T-helper 17 cell (primary cell): ENCODE measurements at regions not wholly inside any gene's neighbourhood (a gene's known extent, or its start where the extent isn't known, plus 50 kb on each side); places are given as distances from the start of the nearest gene placed in this dataset.
A peak's percentile ranks its signal among the peaks of the same experiment; 100 is the strongest.

Experiments
- ATAC-seq: fragments of 150-1000 bp; cut with Tn5 transposase; 2 replicates; pipeline ENCODE4 v1.10.0; 2021; ENCODE audit warnings: mild to moderate bottlenecking, moderate library complexity
- DNase-seq, 3 donors: peaks; one replicate each; pipeline versions ENCODE4 v3.0.0 to v3.0.0-alpha.2; 2020 to 2021
- H3K9me3 ChIP-seq: one replicate; pipeline ENCODE4 v1.7.0; 2013; ENCODE audit warnings: low read length, mild to moderate bottlenecking; ENCODE audit not compliant: control insufficient read depth, poor library complexity, severe bottlenecking
- H3K27ac Mint-ChIP-seq: one replicate; pipeline ENCODE4 v1.8.0; 2022; ENCODE audit warnings: mild to moderate bottlenecking, moderate library complexity, mixed read lengths
- H3K27me3 Mint-ChIP-seq: one replicate; pipeline ENCODE4 v1.8.0; 2022; ENCODE audit warnings: mixed read lengths
- H3K36me3 Mint-ChIP-seq: one replicate; pipeline ENCODE4 v1.8.0; 2022; ENCODE audit warnings: low read depth, mixed read lengths
- H3K4me1 Mint-ChIP-seq: one replicate; pipeline ENCODE4 v1.8.0; 2022; ENCODE audit warnings: mild to moderate bottlenecking, mixed read lengths
- H3K4me3 Mint-ChIP-seq: one replicate; pipeline ENCODE4 v1.8.0; 2022; ENCODE audit warnings: mild to moderate bottlenecking, moderate library complexity, mixed read lengths

DNA sequence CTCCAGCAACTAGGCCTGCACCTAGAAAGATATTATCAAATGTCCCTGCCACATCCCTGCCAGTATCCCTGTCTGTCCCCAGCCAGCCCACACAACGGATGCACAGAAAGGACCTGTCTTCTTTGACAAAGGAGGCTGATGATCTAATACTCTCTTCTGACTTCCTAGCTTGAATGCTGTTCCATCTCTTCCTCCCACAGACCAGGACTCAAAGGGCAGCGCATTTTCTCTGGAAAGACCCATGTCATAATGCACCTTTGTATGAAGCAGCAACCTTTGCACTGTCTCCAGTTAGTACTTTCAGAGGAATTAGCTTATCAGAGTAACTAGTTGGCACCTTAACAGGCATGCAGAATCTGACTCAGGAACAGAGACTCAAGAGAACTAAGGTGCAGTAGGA lies 53.3 kb upstream of the TAF8 start:
- Mint-ChIP-seq H3K27ac (peak overlapping the region; percentile 60), H3K27me3 (no peaks in the 10 kb centered on the region), H3K4me3 (no peak overlapping the region), H3K4me1 (peaks cover 21% of the 10 kb centered on the region), H3K36me3 (peaks cover 10% of the 10 kb centered on the region)
- H3K9me3 ChIP-seq = no peaks in the 10 kb centered on the region
- DNase-seq = no peak
- no peak for ATAC-seq

DNA sequence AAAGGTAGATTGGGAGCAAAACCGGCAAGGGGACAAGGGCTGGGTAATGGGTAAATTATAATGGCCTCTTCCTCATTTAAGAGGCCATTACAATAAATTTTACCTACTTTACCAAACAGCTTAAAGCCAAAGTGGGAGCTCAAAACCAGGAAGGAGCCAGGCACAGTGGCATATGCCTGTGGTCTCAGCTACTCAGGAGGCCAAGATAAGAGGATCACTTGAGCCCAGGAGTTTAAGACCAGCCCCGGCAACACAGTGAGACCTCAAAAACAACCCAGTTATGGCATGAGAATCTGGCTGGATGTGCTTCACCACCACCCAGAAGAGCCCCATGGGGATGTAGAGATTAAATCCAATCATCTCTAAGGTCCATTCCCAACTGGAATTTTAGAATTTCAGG lies 52.9 kb upstream of the TAF8 start:
- ATAC-seq = no peak
- H3K9me3 ChIP-seq = no peaks in the 10 kb centered on the region
- DNase-seq = no peak
- Mint-ChIP-seq H3K27ac (peak overlapping the region; percentile 60), H3K27me3 (no peaks in the 10 kb centered on the region), H3K36me3 (peaks cover 10% of the 10 kb centered on the region), H3K4me1 (peaks cover 23% of the 10 kb centered on the region), H3K4me3 (no peak overlapping the region)
